ENCODE measurements at regions not wholly inside any gene's neighbourhood (a gene's known extent, or its start where the extent isn't known, plus 50 kb on each side); places are given as distances from the start of the nearest gene placed in this dataset.
"Not testable (repeated sequence)": the region's sequence is repeated elsewhere in the genome, so short reads cannot be mapped to it uniquely, and the experiment has no call there.

- DNase-seq (ENCODE audit: low read depth in 2 of 2): no peak
Measured at GRCh38 chr4:62460329-62460728, 1260.2 kb downstream of the ADGRL3 start.

- no peak for DNase-seq (ENCODE audit: low read depth in 2 of 2)
Measured at GRCh38 chr4:62457356-62457755, 1257.2 kb downstream of the ADGRL3 start.

GRCh38 chr4:62455871-62456270, 1255.7 kb downstream of the ADGRL3 start:
- no peak for DNase-seq (ENCODE audit: low read depth in 2 of 2)

GRCh38 chr4:62454535-62454934, 1254.4 kb downstream of the ADGRL3 start:
- DNase-seq (ENCODE audit: low read depth in 2 of 2): no peak

- no peak for DNase-seq (ENCODE audit: low read depth in 2 of 2)
Measured at GRCh38 chr4:62450740-62451139, 1250.6 kb downstream of the ADGRL3 start.

- no peak for DNase-seq (ENCODE audit: low read depth in 2 of 2)
Measured at GRCh38 chr4:62449538-62449937, 1249.4 kb downstream of the ADGRL3 start.

GRCh38 chr4:62448911-62449310, 1248.8 kb downstream of the ADGRL3 start:
- DNase-seq (ENCODE audit: low read depth in 2 of 2): no peak

- DNase-seq (ENCODE audit: low read depth in 2 of 2): no peak
Measured at GRCh38 chr4:62439051-62439450, 1238.9 kb downstream of the ADGRL3 start.

- no peak for DNase-seq (ENCODE audit: low read depth in 2 of 2)
Measured at GRCh38 chr4:62434921-62435320, 1234.8 kb downstream of the ADGRL3 start.

GRCh38 chr4:62431513-62432231, 1231.5 kb downstream of the ADGRL3 start:
- not testable (repeated sequence) for DNase-seq (ENCODE audit: low read depth in 2 of 2)

GRCh38 chr4:62429297-62429696, 1229.2 kb downstream of the ADGRL3 start:
- no peak for DNase-seq (ENCODE audit: low read depth in 2 of 2)

GRCh38 chr4:62415256-62415655, 1215.1 kb downstream of the ADGRL3 start:
- no peak for DNase-seq (ENCODE audit: low read depth in 2 of 2)

- DNase-seq (ENCODE audit: low read depth in 2 of 2): no peak
Measured at GRCh38 chr4:62414563-62414962, 1214.4 kb downstream of the ADGRL3 start.

- no peak for DNase-seq (ENCODE audit: low read depth in 2 of 2)
Measured at GRCh38 chr4:62410371-62411003, 1210.4 kb downstream of the ADGRL3 start.

GRCh38 chr4:62408454-62408853, 1208.3 kb downstream of the ADGRL3 start:
- DNase-seq (ENCODE audit: low read depth in 2 of 2): no peak

GRCh38 chr4:62407534-62407933, 1207.4 kb downstream of the ADGRL3 start:
- no peak for DNase-seq (ENCODE audit: low read depth in 2 of 2)

- DNase-seq (ENCODE audit: low read depth in 2 of 2): no peak
Measured at GRCh38 chr4:62402088-62402806, 1202.1 kb downstream of the ADGRL3 start.

GRCh38 chr4:62399242-62399641, 1199.1 kb downstream of the ADGRL3 start:
- no peak for DNase-seq (ENCODE audit: low read depth in 2 of 2)

GRCh38 chr4:62398318-62398717, 1198.2 kb downstream of the ADGRL3 start:
- no peak for DNase-seq (ENCODE audit: low read depth in 2 of 2)

- no peak for DNase-seq (ENCODE audit: low read depth in 2 of 2)
Measured at GRCh38 chr4:62394766-62395165, 1194.6 kb downstream of the ADGRL3 start.

GRCh38 chr4:62387808-62388207, 1187.7 kb downstream of the ADGRL3 start:
- no peak for DNase-seq (ENCODE audit: low read depth in 2 of 2)

GRCh38 chr4:62377700-62378099, 1177.6 kb downstream of the ADGRL3 start:
- no peak for DNase-seq (ENCODE audit: low read depth in 2 of 2)

GRCh38 chr4:62377245-62377644, 1177.1 kb downstream of the ADGRL3 start:
- no peak for DNase-seq (ENCODE audit: low read depth in 2 of 2)

All from stimulated activated CD4-positive, alpha-beta T cell treated with anti-CD3 and anti-CD28 coated beads, Interleukin-4, amount 100 ng/mL, for 48 hours (primary cell).